SHP77 (cell line): ENCODE measurements at regions not wholly inside any gene's neighbourhood (a gene's known extent, or its start where the extent isn't known, plus 50 kb on each side); places are given as distances from the start of the nearest gene placed in this dataset.

Experiments
- DNase-seq, 2 experiments: peaks; one replicate each; lab custom pipeline; 2025; lab: John Stamatoyannopoulos, UW

DNA sequence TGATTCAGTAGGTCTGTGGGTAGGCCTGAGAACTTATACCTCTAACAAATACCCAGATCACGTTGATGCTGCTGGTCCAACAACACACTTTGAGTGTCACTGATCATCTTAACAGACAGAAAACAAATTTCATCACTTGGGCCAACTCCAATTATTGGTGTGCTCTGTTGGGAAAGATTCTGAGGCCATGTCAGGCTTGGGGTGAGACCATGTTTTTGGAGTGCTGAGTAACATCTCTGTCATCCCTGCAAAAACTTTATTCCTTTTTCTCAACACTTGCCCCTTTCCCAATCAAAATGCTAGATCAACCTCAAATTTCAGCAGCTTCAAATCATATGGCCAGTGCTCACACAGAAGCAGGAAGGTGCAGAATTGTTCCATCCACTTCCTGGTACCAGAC, 108.8 kb upstream of the TENT5A start:
- no peak for DNase-seq

DNA sequence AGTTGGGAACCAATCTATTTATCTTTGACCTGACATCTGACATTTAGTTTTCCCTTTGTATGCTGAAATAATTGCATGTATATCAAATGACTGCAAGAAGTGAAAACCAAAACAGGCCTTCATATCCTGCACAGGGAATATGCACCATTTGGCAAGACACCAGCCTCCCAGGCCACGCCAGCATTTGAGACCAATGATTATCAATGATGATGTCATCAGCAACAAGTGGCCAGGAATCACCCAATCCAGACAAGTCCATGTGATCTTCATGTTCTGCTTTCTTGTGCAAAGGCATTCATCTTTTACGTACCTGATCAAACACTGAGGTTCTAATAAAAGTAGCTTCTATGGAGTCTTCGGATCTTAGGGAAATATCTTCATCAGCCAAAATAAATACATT, 107.4 kb upstream of the TENT5A start:
- DNase-seq = no peak

DNA sequence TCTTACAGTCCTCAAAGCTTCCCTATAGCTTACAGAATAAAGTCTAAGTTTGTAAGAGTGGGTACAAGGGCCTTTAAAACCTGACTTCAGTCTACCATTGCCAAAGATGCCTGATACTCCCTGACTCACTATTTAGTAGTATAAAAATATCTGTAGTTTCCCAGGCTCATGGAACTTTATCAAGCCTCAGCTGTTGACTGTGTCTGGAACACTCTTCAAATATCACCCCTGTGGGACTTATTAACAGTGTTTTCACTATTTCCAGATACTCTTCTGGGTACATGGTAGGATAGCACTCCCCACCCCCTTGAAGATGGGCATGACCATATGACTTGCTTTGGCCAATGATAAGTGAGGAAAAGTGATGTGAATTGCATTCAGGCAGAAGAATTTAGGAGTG, 105.3 kb upstream of the TENT5A start:
- no peak for DNase-seq

DNA sequence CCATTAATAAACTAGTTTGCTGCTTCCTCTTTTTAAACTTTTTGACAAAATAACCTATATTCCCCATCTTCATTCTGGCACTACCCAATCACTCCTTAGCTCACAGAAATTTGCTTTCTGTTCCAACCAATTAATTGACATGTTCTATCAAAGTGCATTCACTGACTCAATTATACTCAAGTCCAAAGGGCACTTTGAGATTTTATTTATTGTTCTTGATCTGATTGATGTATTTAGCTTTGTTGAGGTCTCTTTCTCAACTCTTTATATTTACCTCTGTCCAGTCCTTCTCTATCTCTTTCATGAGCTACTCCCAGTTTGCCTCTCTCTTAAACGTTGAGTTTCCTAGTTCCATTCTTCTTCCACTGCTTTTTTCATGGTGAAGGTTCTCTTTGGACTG, 104.4 kb upstream of the TENT5A start:
- DNase-seq = no peak

DNA sequence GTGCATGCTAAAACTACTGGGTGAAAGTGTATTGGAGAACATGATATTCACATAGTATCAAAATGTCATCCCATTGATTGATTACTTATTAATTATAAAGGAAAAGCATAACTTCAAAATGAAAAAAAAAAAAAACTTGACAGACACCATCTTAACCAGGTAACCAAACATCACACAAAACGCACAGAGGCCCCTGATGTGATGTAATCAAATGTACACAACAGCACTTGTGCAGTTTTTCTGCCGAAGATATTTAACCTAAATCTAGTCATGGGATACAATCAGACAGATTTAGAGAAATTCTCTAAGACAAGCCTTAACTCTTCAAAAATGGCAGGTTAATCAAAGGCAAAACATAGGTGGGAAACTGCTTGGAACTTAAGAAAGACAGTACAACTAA, 102.0 kb upstream of the TENT5A start:
- no peak for DNase-seq

DNA sequence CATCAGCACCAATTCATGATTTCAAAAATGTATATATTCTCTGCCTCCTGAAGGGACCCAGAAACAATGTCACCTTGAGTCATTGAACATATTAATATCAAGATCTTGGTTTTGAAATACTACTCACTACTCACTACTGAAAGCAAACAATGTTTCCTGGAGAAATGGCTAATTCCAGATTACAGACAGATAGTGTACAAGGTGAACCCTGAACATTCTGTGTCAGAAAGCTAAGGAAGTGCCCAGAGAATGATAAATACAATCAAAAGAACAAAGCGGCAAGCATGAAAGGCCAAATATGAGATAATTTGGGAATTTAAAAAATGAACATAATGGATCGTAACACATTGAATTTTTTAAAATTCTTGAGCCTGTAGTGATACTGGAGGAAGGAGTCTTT, 101.5 kb upstream of the TENT5A start:
- DNase-seq = no peak

DNA sequence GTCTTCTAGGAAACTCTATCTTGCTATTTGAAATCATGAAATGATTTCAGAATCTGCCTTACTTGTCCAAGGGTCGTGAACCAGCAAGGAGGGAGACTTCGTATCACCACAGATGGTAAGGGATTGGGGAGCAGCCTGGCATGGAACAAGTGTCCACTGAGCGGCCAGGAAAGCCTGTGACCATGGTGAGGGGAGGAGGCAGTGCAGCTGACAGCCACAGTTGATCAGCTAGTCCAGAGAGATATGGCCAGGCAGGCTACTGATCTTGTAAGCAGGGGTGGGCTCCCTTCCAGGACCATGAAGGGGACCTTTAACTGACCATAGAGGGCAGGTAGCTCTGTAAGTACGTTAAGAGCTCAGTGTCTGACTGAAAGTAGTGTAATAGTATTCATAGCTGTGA, 96.8 kb upstream of the TENT5A start:
- DNase-seq = no peak

DNA sequence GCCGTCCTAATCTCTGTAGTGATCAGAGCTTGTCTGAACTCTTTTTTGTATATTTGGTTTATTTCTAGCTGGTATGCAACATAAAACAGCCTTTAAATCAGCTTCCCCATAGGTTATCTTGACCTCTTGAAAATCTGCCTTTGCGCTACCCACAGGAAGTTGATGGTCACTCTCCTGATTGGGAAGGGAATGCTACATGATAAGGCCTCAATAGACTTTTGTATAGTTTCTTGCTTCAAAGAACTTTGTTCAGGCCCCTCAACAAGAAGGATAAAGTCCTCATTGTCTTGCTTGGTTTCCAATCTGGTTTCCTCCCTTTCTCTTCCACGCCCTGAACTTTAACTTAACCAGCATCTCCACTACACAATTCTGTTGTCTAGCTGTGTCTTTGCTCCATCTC, 95.4 kb upstream of the TENT5A start:
- DNase-seq = no peak

DNA sequence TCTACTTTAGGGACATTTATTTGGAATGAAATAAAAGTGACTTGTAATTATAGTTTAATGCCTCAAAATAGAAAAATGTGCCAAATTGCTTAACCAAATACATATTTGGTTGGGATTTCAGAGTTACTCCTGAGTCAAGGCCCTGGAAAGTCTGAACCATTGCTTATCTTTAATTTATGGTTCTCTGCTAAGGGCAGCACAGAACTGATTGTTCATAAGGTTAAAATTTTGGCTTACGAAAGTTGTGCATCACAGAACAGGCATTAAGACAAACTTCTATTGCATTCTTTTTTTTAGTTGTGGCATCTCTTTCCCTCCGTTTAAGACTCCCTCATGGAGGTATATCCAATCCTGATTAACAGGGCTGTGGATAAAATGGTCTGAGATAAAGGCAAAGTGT, 92.2 kb upstream of the TENT5A start:
- no peak for DNase-seq

DNA sequence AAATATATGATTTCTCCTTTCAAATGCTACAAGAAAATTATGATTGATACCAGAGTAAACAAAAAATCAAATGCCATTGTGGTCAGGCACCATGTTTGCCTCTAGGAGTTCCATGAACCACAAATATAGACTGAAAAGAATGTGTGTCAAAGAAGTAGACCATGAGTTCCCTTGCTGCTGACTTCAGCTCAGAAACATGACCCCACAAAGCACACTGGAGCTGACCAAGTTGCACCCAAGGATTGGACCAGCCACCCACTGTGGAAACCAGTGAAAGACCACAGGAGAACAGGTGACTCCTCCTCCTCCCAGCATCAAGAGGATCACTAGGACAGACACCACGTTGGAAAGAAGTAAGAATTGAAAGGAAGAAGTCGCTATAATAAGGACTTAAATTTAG, 90.8 kb upstream of the TENT5A start:
- DNase-seq = no peak

DNA sequence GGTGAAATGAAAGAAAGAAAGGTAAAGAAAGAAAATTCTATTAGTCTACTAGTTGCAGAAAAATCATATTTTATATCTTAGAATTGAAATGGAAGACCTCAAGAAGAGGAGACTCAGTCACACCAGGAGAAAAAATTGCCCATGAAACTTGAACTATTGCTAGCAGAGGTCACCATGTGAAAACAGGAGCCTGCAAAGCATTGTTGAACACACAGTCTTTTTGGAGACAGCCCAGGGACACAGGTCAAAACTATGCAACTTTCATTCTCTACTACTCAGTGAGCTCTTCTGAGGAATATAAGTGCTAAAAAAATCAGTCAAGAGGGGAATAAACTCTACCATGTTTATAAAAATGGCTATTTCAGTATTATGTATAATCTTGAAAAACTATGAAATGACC, 89.8 kb upstream of the TENT5A start:
- DNase-seq = no peak

DNA sequence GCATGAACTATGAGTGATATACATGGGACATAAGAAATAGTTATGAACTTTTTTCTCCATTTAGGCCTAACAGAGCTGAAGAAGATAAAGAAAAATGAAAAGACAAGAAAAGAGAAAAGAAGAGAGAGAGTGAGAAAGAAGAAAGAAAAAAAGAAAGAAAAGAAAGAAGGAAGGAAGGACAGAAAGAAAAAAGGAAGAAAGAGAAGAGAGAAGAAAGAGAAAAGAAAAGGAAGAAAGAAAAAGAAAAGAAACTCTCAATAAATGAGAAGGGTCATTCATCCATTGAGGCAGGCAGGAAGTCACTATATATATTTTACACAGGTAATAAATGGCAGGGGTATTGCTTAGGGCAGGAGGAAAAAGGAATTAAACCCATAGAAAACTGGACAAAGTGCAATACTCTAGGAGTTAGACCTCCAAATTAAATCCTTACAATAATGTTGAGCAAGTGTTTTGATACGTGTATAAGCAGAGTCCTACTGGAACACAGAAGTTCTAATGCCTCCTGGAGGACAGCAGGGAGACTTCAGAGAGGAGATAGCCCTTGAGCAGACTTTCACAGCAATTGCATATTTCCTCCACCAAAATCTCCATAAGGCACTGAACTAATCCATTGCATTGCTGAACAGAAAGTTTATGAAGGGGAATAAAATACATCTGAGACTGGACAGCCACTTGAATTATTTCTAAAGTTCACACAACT, 86.4 kb upstream of the TENT5A start:
- DNase-seq = no peak

DNA sequence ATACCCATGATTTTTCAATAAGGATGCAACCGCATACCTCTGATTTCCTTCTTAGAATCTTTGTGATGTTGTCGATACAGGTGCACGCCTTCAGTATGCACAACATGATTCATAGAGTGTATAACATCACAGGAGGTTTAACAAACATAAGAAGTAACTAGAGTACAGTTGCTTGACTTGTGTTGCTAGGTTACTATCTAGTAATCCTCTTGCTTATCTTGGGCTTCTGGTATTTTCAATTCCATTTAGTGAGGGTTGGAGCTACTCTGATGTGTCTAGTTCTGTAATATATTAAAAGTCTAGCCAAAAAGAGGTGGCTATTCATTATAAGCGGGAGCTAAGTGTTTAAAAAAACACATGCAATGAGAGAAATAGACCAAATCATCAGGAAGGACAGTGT, 85.5 kb upstream of the TENT5A start:
- DNase-seq = no peak

DNA sequence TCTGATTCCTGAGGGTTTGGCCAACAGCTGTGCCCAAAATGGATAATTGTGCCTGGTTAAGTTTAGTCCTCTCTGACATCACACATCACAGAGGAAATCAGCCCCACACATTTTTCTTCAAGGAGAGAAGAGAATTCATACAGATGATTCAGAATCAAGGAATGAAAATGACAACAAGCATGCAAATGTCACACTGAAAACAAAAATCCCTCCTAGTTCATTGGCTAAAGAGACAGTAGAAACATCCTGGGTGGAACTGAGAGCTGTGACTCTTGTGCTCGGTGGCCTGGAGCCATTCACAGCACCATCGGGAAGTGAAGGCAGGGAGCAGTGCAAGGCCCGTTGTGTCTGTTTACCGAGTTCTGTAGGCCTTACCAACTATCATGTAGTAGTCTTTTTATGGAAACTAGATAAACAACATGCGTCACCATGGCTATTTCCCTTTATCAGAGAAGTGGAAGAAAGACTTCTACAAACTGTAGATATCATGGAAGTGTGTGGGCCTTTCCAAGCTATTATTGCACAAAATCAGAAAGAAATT, 81.7 kb upstream of the TENT5A start:
- no peak for DNase-seq

DNA sequence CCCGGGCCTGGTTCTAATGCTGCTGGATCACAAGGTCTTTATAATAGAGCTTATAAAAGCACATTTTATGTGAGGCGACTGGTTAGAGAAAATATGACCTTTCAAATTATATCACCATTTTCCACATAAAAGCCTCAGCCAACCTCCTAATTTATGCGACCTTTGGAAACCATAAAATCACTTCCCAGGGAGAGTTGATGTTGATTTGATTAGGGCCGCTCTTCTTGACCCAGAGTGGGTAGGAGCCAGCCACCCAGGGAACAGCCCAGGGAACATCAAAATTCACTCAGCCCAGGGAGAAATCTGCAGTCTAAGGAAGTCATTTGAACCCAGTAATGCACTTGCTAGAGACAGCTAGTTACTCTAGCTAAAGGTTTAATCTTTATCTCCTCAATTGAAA, 79.8 kb upstream of the TENT5A start:
- no peak for DNase-seq

DNA sequence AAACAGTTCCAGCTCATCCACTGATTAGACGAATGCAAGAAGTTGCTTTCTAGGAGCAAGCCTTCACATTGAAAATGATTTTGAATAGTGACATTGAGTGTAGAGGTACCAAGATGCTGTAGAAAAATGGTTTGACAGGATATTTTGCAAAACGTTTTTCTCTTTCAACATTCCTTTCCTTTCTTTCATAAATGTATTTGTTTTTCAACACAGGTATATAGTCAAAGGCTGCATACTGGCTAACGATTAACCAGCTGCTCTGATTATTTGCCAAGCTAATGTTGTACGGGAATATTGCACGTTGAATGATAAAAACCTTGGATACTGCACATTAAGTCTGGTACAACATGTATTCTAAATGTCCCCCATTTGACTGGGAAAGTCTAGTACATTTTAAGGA, 78.8 kb upstream of the TENT5A start:
- no peak for DNase-seq

DNA sequence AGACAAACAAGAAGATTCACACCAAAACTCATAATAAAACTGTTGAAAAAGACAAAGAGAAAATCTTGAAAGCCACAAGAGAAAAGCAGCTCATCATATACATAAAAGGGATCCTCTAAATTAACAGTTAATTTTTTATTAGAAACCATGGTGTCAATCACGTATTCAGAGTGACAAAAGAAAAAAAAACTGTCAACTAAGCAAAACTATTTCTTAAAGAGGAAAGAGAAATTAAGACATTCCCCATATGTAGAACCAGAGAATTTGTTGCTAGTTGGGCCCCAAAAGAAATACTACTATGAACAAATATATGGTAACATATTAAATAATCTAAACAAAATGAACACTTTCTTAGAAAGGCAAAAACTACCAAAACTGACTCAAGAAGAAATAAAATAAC, 74.3 kb upstream of the TENT5A start:
- no peak for DNase-seq

DNA sequence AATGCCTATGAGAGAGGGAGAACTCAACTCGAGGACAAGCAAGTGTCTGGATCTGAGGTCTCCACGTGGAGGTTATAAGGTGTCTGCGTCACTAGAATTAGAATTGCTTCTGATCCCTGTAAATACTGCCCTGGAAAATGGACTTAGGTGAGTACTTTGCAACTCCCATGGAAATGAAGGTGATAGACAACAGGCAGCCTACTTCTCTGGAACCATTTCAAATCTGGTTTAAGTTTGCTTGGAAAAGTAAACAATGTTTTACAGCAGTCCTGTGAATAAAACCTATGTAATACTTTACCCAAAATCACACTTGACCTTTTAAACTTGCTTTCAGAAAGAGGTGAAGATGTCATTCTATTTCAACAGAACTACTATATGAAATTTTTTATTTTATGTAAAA, 70.1 kb upstream of the TENT5A start:
- no peak for DNase-seq

DNA sequence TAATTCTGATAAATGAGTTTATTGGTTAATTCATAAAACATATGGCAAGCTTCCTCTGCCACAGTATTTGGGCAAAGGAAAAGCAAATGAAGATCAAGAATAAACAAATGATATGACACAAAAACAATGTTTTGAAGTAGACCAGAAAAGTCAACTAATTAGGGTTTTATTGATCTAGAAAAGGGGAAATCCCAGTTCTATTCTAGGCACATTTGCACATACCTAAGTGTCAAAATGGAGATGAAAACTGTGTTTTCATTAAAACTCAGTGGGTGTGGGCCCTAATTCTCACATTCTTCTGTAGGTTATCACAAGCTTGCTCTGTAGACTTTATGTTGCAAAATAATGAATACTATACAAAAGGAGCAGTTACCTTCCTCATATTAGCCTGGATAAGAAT, 69.0 kb upstream of the TENT5A start:
- no peak for DNase-seq

DNA sequence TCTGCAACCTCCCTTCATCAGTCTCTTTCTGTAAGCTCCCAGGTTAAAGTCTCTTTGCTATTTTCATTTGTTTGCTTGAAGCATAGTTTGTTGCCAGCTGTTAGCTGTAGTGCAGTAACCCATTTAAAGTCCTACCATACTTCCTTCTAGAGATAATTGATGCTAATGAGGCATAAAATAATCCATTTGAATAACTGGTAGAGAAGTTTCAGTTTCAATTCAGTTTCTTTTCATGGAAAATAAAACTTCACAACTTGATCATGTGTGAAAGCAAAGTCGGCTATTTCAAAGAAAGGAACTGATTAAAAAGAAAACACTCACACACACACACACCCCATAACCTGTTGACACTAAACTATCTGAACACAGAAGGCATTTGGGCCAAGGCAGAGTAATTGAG, 68.5 kb upstream of the TENT5A start:
- DNase-seq = no peak

DNA sequence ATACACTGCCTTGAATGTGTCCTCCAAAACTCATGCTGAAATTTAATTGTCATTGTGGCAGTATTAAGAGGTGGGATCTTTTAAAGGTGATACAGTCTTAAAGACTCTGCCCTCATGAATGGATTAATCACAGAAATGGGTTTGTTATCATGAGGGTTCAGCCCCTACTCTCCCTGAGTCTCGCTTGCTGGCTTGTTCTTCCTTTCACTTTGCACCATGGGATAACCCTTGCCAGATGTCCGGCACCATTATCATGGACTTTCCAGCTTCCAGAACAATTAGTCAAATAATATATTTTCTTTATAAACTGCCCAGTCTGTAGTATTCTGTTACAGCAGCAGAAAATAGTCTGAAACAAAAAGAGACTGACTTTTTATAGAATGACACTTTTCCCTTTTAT, 67.9 kb upstream of the TENT5A start:
- no peak for DNase-seq

DNA sequence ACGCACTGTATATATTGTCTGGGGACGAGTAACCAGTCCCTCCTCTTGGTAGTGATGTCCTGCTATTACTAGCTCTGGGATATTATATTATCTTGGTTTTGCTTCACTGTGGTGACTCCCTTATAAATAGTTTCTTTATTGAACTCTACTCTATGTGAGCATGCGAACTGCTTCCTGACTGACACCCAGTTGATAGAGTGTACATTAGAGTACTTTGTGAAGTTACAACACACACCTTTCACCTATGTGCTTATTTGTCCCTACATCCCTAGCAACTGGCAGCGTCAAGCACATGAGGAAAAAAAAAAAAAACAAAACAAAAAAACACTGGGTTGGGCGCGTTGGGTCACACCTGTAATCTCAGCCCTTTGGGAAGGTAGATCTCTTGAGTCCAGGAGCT, 67.3 kb upstream of the TENT5A start:
- DNase-seq = no peak

DNA sequence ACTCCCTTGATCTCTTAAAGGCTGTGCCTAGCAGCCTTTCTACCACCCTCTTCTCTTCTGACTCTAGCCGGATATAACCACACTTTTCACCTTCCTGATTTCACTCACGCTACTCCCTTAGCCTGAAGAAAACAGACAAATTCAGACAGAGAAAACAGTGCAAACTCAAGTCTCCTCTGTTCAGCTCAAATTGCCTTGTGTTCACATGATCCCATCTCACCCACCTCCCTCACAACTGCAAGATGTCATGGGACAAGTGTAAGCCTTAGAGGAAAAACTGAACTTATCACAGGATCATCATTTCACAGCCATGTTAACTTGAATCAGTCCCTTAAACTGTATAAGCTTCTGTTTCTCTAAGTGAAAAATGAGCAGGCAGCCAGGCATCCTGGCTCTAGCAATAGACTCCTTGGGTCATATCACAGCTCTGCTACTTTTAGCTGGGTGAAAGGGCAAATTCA, 66.5 kb upstream of the TENT5A start:
- DNase-seq = no peak

DNA sequence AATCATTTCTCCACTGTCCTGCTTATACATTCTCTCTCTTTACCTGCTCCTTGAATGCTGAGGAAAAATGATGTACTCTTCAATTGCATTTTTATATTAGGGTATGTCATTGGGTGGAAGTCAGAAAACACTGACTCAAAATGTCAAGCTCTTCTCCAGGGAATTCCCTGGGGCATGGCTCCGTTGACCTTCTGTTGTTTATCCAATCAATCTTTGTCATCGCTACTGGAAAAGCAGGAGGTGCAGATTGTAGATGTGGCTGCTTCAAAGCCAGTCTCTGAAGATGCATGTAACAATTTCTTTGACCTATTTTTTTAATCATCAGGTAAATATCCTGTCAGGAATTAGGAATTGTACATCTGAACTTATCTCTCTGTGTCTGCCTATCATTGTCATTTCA, 63.9 kb upstream of the TENT5A start:
- DNase-seq = peak in 1 of 2 experiments; percentile 18
